NB4 (cell line): ENCODE measurements at regions not wholly inside any gene's neighbourhood (a gene's known extent, or its start where the extent isn't known, plus 50 kb on each side); places are given as distances from the start of the nearest gene placed in this dataset.
A peak's percentile ranks its signal among the peaks of the same experiment; 100 is the strongest.

Experiments used
- DNase-seq: peaks from one replicate; pipeline ENCODE4 v3.0.0; 2010; ENCODE audit warnings: low read depth
- H3K4me3 ChIP-seq: one replicate; pipeline ENCODE4 v1.5.1; 2011; ENCODE audit warnings: mild to moderate bottlenecking, low read depth, low read length, moderate library complexity
- CTCF ChIP-seq: IDR thresholded peaks from one replicate; pipeline ENCODE4 v1.5.1; 2012; ENCODE audit warnings: low read depth, low read length
- MAX ChIP-seq: IDR thresholded peaks from 2 replicates; pipeline ENCODE4 v1.6.1; 2011; ENCODE audit warnings: low read depth, low read length
- MYC ChIP-seq: IDR thresholded peaks from 2 replicates; pipeline ENCODE4 v1.6.1; 2011; ENCODE audit warnings: low read depth, low read length
- POLR2A ChIP-seq: IDR thresholded peaks from 2 replicates; pipeline ENCODE4 v1.6.1; 2011; ENCODE audit warnings: mild to moderate bottlenecking; ENCODE audit not compliant: insufficient read length; ENCODE audit errors: extremely low read depth

DNA sequence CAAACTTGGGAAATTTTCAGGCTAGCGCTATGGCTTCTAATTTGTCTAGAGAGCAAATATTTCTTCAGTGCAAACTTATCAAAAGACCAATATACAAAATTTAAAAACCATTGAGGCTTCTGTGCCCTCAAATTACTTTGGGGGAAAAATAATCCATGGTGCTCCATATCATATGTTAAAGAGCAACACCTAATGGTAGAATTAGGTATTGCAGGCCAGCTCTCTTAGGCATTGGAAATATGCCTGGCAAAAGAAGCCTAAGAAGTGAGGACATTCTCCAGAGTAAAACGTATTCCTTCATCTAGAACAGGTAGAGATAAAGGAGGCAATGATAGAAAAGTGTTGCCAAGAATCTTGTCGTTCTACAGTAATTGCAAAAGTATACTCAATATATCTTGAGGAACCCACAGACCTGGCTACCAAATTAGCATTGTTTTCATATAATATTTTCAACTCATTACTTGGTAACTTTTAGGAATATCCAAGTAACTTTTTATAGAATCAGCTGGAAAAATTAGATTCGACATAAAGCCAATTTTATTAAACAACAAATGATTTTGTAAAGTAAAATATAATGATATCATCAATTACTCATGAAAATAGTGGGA, 401.1 kb downstream of the BCL11A start:
- TF ChIP-seq CTCF (peak; percentile 81), MAX (no peak), MYC (no peak)
- no peak overlapping the region for H3K4me3 ChIP-seq
- DNase-seq: peak; percentile 65

GRCh38 chr2:60149176-60149575, 404.3 kb downstream of the BCL11A start:
- DNase-seq: no peak
- TF ChIP-seq CTCF: no peak
- TF ChIP-seq POLR2A: no peak
- no peak for TF ChIP-seq MYC
- TF ChIP-seq MAX: no peak
- H3K4me3 ChIP-seq: no peak overlapping the region

DNA sequence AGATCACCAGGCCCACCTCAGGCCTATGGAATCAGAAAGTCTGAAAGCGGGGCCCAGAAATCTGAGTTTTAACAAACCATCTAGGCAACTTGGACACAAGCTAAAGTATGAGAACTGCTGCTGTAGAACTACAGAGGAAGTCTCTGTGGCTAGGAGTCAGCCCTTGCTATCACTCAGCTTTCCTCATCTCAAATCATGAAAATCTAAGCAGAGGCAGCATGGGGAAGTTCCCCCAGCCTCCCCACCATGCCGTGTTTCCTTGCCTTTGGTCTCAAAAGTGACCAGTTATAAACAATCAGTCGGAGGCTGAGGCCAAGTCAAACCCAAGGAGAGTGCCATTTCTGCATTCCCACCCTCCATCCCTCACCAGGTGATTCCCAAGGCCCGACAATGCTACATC, 404.7 kb downstream of the BCL11A start:
- no peak for TF ChIP-seq POLR2A
- no peak for TF ChIP-seq MAX
- no peak for TF ChIP-seq MYC
- no peak for TF ChIP-seq CTCF
- peak; percentile 47 for DNase-seq
- H3K4me3 ChIP-seq: no peak overlapping the region

DNA sequence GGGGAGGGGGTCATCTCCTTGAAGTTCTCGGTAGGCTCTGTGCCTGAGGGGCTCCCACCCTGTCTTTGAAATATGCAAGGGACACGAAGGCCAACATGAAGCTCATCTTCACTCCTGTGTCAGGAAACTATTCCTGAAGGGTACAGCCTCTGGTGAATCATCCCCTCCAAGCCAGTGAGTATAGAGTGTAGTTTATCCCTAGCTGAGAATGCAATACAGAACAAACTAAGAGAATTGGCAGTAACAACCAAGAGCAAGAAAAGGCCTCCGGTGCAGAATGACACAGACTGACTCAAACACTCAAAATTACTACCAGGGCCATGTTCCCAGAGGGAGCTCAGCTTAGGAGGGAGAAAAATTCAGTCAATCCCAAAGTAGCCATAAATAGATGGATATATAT, 413.3 kb downstream of the BCL11A start:
- no peak for DNase-seq
- H3K4me3 ChIP-seq: no peak overlapping the region
- TF ChIP-seq MYC (no peak), MAX (no peak), POLR2A (no peak), CTCF (no peak)

DNA sequence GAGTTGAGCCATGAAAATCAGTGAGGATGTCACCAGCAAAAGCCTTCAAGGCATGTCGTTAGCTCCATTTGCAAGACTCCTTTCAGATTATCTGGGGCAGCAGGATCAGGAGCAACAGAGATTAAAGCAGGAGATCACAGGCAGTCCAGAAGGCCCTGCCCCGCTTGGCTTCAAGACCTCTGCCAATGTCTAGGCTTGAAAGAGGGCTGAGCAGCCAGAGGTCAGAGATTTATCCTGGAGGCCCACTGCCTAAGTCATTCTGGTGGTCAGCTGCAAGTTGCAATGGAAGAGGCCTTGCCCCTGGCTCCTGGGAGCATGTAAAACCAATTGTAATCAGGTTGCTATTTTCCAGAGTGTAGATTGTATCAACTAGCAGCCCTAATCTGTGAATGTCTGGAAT, 416.5 kb downstream of the BCL11A start:
- H3K4me3 ChIP-seq: no peak overlapping the region
- no peak for DNase-seq
- TF ChIP-seq MYC: no peak
- TF ChIP-seq POLR2A: no peak
- no peak for TF ChIP-seq CTCF
- TF ChIP-seq MAX: no peak

- DNase-seq: no peak
- no peak for TF ChIP-seq MAX
- TF ChIP-seq POLR2A: no peak
- no peak overlapping the region for H3K4me3 ChIP-seq
Observed at GRCh38 chr2:60127191-60127590, 426.3 kb downstream of the BCL11A start.
